ENCODE measurements at regions not wholly inside any gene's neighbourhood (a gene's known extent, or its start where the extent isn't known, plus 50 kb on each side); places are given as distances from the start of the nearest gene placed in this dataset.
A peak's percentile ranks its signal among the peaks of the same experiment; 100 is the strongest.

DNA sequence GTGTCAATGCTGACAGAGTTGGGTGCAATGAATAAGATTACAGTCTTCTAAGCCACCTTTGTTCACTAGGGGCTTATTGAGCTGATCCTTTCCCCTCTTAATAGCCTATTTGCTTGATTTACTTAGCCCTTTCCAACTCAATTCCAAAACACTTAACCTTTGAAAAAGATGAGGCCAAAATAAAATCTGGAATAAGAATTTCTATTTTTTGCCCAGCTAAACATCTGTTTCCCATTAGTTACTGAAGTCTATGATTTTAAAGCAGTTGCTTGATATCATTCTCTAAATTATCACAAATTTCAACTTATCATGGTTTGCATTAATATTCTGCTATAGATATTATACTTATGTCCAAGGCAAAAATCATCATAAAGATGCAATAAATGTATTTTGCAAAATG is 1272.0 kb upstream of the ACO1 start:
- no peak overlapping the region for H3K9ac ChIP-seq (ENCODE audit: low read length)
- no peak overlapping the region for H2BK12ac ChIP-seq (ENCODE audit: low read length in 2 of 2)
- no peaks in the 10 kb centered on the region for H3K4me1 ChIP-seq (ENCODE audit: control insufficient read depth, insufficient read depth, low read depth, low read length)
- no peaks in the 10 kb centered on the region for H3K79me1 ChIP-seq (replicated peaks; ENCODE audit: low read length, poor library complexity, severe bottlenecking)
- no peak overlapping the region for H2AK5ac ChIP-seq (ENCODE audit: low read length, severe bottlenecking)
- no peak overlapping the region for H2BK120ac ChIP-seq (ENCODE audit: low read depth, low read length)
- H2BK15ac ChIP-seq (ENCODE audit: low read depth, poor library complexity, severe bottlenecking), result no peak overlapping the region
- no peaks in the 10 kb centered on the region for H3K36me3 ChIP-seq (ENCODE audit: control insufficient read depth in 1 of 2, insufficient read depth in 2 of 2, low read depth in 1 of 2, low read length in 2 of 2)
- no peak overlapping the region for H3K14ac ChIP-seq (ENCODE audit: low read length in 2 of 2)
- H3K18ac ChIP-seq (ENCODE audit: low read depth in 1 of 2, low read length in 2 of 2), result no peak overlapping the region
- no peak overlapping the region for H3K4me2 ChIP-seq (ENCODE audit: low read length, poor library complexity, severe bottlenecking)
- no peak overlapping the region for H2BK5ac ChIP-seq (ENCODE audit: low read depth, low read length, poor library complexity, severe bottlenecking)
- H3K27ac ChIP-seq (ENCODE audit: low read length, poor library complexity, severe bottlenecking), result no peak overlapping the region
- no peak overlapping the region for H3K23ac ChIP-seq (ENCODE audit: low read length in 2 of 2)
- no peak overlapping the region for H3K4me3 ChIP-seq (ENCODE audit: insufficient read depth in 1 of 2, low read depth in 1 of 2, low read length in 2 of 2)
- no peak overlapping the region for H4K91ac ChIP-seq (ENCODE audit: low read length)
- H3K27me3 ChIP-seq (ENCODE audit: control insufficient read depth in 1 of 2, insufficient read depth in 1 of 2, low read length in 2 of 2), result no peaks in the 10 kb centered on the region
- no peaks in the 10 kb centered on the region for H3K9me3 ChIP-seq (ENCODE audit: control insufficient read depth, low read length)
- H3K4ac ChIP-seq (ENCODE audit: low read depth in 1 of 2, low read length in 2 of 2), result no peak overlapping the region
- no peak overlapping the region for H2AFZ ChIP-seq (ENCODE audit: low read depth, low read length)
- no peak for DNase-seq
- no peak overlapping the region for H4K8ac ChIP-seq (ENCODE audit: low read length)

DNA sequence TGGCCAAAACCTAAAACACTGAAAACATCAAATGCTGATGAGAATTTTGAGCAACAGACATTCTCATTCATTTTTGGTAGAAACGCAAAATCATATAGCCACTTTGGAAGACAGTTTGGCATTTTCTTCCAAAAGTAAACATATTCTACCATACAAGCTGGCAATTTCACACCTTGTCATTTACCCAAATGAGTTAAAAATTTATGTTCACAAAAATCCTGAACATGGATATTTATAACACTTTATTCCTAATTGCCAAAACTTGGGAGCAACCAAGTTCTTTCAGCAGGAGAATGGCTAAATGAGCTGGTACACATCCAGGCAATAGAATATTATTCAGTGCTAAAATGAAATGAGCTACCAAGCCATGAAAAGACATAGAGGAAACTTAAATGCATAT is 1270.1 kb upstream of the ACO1 start:
- no peaks in the 10 kb centered on the region for H3K79me1 ChIP-seq (replicated peaks; ENCODE audit: low read length, poor library complexity, severe bottlenecking)
- no peak overlapping the region for H4K8ac ChIP-seq (ENCODE audit: low read length)
- H3K4ac ChIP-seq (ENCODE audit: low read depth in 1 of 2, low read length in 2 of 2), result no peak overlapping the region
- H3K4me1 ChIP-seq (ENCODE audit: control insufficient read depth, insufficient read depth, low read depth, low read length), result no peaks in the 10 kb centered on the region
- no peak overlapping the region for H2BK5ac ChIP-seq (ENCODE audit: low read depth, low read length, poor library complexity, severe bottlenecking)
- H3K4me2 ChIP-seq (ENCODE audit: low read length, poor library complexity, severe bottlenecking), result no peak overlapping the region
- no peak for DNase-seq
- no peak overlapping the region for H3K23ac ChIP-seq (ENCODE audit: low read length in 2 of 2)
- no peak overlapping the region for H2BK15ac ChIP-seq (ENCODE audit: low read depth, poor library complexity, severe bottlenecking)
- H2BK12ac ChIP-seq (ENCODE audit: low read length in 2 of 2), result no peak overlapping the region
- H2BK120ac ChIP-seq (ENCODE audit: low read depth, low read length), result no peak overlapping the region
- no peak overlapping the region for H4K91ac ChIP-seq (ENCODE audit: low read length)
- H2AK5ac ChIP-seq (ENCODE audit: low read length, severe bottlenecking), result no peak overlapping the region
- no peaks in the 10 kb centered on the region for H3K27me3 ChIP-seq (ENCODE audit: control insufficient read depth in 1 of 2, insufficient read depth in 1 of 2, low read length in 2 of 2)
- 88% methylated on average over 1 of the region's 1 CpG for WGBS
- H3K9ac ChIP-seq (ENCODE audit: low read length), result no peak overlapping the region
- no peak overlapping the region for H3K27ac ChIP-seq (ENCODE audit: low read length, poor library complexity, severe bottlenecking)
- no peaks in the 10 kb centered on the region for H3K9me3 ChIP-seq (ENCODE audit: control insufficient read depth, low read length)
- H3K14ac ChIP-seq (ENCODE audit: low read length in 2 of 2), result no peak overlapping the region
- no peak overlapping the region for H3K18ac ChIP-seq (ENCODE audit: low read depth in 1 of 2, low read length in 2 of 2)
- H2AFZ ChIP-seq (ENCODE audit: low read depth, low read length), result no peak overlapping the region
- H3K36me3 ChIP-seq (ENCODE audit: control insufficient read depth in 1 of 2, insufficient read depth in 2 of 2, low read depth in 1 of 2, low read length in 2 of 2), result no peaks in the 10 kb centered on the region
- no peak overlapping the region for H3K4me3 ChIP-seq (ENCODE audit: insufficient read depth in 1 of 2, low read depth in 1 of 2, low read length in 2 of 2)

- Histone ChIP-seq H3K14ac (ENCODE audit: low read length in 2 of 2) (no peak overlapping the region), H2BK12ac (ENCODE audit: low read length in 2 of 2) (no peak overlapping the region), H3K23ac (ENCODE audit: low read length in 2 of 2) (no peak overlapping the region), H3K18ac (ENCODE audit: low read depth in 1 of 2, low read length in 2 of 2) (no peak overlapping the region), H4K91ac (ENCODE audit: low read length) (no peak overlapping the region), H2BK15ac (ENCODE audit: low read depth, poor library complexity, severe bottlenecking) (no peak overlapping the region), H3K4me2 (ENCODE audit: low read length, poor library complexity, severe bottlenecking) (no peak overlapping the region), H3K9me3 (ENCODE audit: control insufficient read depth, low read length) (no peaks in the 10 kb centered on the region), H3K4me3 (ENCODE audit: insufficient read depth in 1 of 2, low read depth in 1 of 2, low read length in 2 of 2) (no peak overlapping the region), H3K79me1 (replicated peaks; ENCODE audit: low read length, poor library complexity, severe bottlenecking) (no peaks in the 10 kb centered on the region), H3K4me1 (ENCODE audit: control insufficient read depth, insufficient read depth, low read depth, low read length) (no peaks in the 10 kb centered on the region), H4K8ac (ENCODE audit: low read length) (no peak overlapping the region), H3K36me3 (ENCODE audit: control insufficient read depth in 1 of 2, insufficient read depth in 2 of 2, low read depth in 1 of 2, low read length in 2 of 2) (no peaks in the 10 kb centered on the region), H3K9ac (ENCODE audit: low read length) (no peak overlapping the region), H2BK5ac (ENCODE audit: low read depth, low read length, poor library complexity, severe bottlenecking) (no peak overlapping the region), H2AK5ac (ENCODE audit: low read length, severe bottlenecking) (no peak overlapping the region), H3K4ac (ENCODE audit: low read depth in 1 of 2, low read length in 2 of 2) (no peak overlapping the region), H2AFZ (ENCODE audit: low read depth, low read length) (no peak overlapping the region), H3K27ac (ENCODE audit: low read length, poor library complexity, severe bottlenecking) (no peak overlapping the region), H3K27me3 (ENCODE audit: control insufficient read depth in 1 of 2, insufficient read depth in 1 of 2, low read length in 2 of 2) (peaks cover 0 to 4% of the 10 kb centered on the region in 2 experiments), H2BK120ac (ENCODE audit: low read depth, low read length) (no peak overlapping the region)
- DNase-seq, result peak; percentile 46
- WGBS, result 37% methylated on average over 5 of the region's 5 CpGs
Measured at GRCh38 chr9:31119890-31120454, 1264.5 kb upstream of the ACO1 start.

DNA sequence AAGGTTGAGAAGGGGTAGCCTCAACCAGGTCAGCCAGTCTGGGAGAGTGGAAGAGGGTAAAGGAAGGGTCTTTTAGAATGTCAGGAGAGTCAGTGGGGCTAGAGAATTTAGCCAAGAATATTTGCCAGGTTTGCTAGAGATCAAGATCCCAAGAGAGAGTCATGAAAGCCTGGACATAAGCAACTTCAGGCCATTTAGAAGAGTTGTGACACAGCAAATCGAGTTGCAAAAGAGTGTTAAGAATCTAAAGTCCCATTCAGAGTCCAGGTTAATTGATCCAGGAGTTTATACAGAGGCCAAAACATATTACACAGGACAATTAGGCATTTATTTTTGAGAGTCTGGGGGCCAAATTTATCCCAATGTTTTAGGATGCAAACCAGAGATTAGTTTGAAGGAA is 1260.1 kb upstream of the ACO1 start:
- no peak overlapping the region for H3K23ac ChIP-seq (ENCODE audit: low read length in 2 of 2)
- no peaks in the 10 kb centered on the region for H3K4me1 ChIP-seq (ENCODE audit: control insufficient read depth, insufficient read depth, low read depth, low read length)
- H2BK5ac ChIP-seq (ENCODE audit: low read depth, low read length, poor library complexity, severe bottlenecking), result no peak overlapping the region
- no peak overlapping the region for H4K8ac ChIP-seq (ENCODE audit: low read length)
- H3K4me3 ChIP-seq (ENCODE audit: insufficient read depth in 1 of 2, low read depth in 1 of 2, low read length in 2 of 2), result no peak overlapping the region
- peaks cover 0 to 4% of the 10 kb centered on the region in 2 experiments for H3K27me3 ChIP-seq (ENCODE audit: control insufficient read depth in 1 of 2, insufficient read depth in 1 of 2, low read length in 2 of 2)
- no peak overlapping the region for H2AK5ac ChIP-seq (ENCODE audit: low read length, severe bottlenecking)
- no peak overlapping the region for H2BK15ac ChIP-seq (ENCODE audit: low read depth, poor library complexity, severe bottlenecking)
- no peak overlapping the region for H3K4me2 ChIP-seq (ENCODE audit: low read length, poor library complexity, severe bottlenecking)
- DNase-seq, result no peak
- H3K4ac ChIP-seq (ENCODE audit: low read depth in 1 of 2, low read length in 2 of 2), result no peak overlapping the region
- H3K9ac ChIP-seq (ENCODE audit: low read length), result no peak overlapping the region
- no peak overlapping the region for H2BK120ac ChIP-seq (ENCODE audit: low read depth, low read length)
- no peaks in the 10 kb centered on the region for H3K36me3 ChIP-seq (ENCODE audit: control insufficient read depth in 1 of 2, insufficient read depth in 2 of 2, low read depth in 1 of 2, low read length in 2 of 2)
- H3K9me3 ChIP-seq (ENCODE audit: control insufficient read depth, low read length), result no peaks in the 10 kb centered on the region
- no peak overlapping the region for H3K27ac ChIP-seq (ENCODE audit: low read length, poor library complexity, severe bottlenecking)
- no peak overlapping the region for H3K18ac ChIP-seq (ENCODE audit: low read depth in 1 of 2, low read length in 2 of 2)
- H3K79me1 ChIP-seq (replicated peaks; ENCODE audit: low read length, poor library complexity, severe bottlenecking), result no peaks in the 10 kb centered on the region
- no peak overlapping the region for H4K91ac ChIP-seq (ENCODE audit: low read length)
- no peak overlapping the region for H3K14ac ChIP-seq (ENCODE audit: low read length in 2 of 2)
- WGBS, result no CpG with 5 or more reads among the region's 1 CpG
- H2BK12ac ChIP-seq (ENCODE audit: low read length in 2 of 2), result no peak overlapping the region
- H2AFZ ChIP-seq (ENCODE audit: low read depth, low read length), result no peak overlapping the region
